Ishikawa (cell line): ENCODE measurements at regions not wholly inside any gene's neighbourhood (a gene's known extent, or its start where the extent isn't known, plus 50 kb on each side); places are given as distances from the start of the nearest gene placed in this dataset.
A peak's percentile ranks its signal among the peaks of the same experiment; 100 is the strongest.

Source experiments
- CEBPB ChIP-seq: IDR thresholded peaks from 2 replicates; pipeline ENCODE4 v1.6.1; 2012
- CREB1 ChIP-seq: IDR thresholded peaks from 2 replicates; pipeline ENCODE4 v1.6.1; 2012; ENCODE audit warnings: low read depth
- MAX ChIP-seq: IDR thresholded peaks from 2 replicates; pipeline ENCODE4 v1.6.1; 2012
- RAD21 ChIP-seq: IDR thresholded peaks from 2 replicates; pipeline ENCODE4 v1.6.1; 2012; ENCODE audit warnings: low read depth
- REST ChIP-seq: IDR thresholded peaks from 2 replicates; pipeline ENCODE4 v1.6.1; 2012; ENCODE audit warnings: low read depth, mild to moderate bottlenecking

GRCh38 chr4:124262211-124263179 lies 450.0 kb downstream of the ANKRD50 start:
- TF ChIP-seq REST = no peak
- TF ChIP-seq CREB1 = no peak
- TF ChIP-seq MAX = no peak
- peak; percentile 96 for TF ChIP-seq RAD21
- peak; percentile 48 for TF ChIP-seq CEBPB
